Tibial nerve (tissue), 4 donors: ENCODE measurements at regions not wholly inside any gene's neighbourhood (a gene's known extent, or its start where the extent isn't known, plus 50 kb on each side); places are given as distances from the start of the nearest gene placed in this dataset.

Experiments used
- DNase-seq, 2 donors: peaks; one replicate each; pipeline ENCODE4 v3.0.0-alpha.2; 2019; ENCODE audit warnings: low spot score in 2 of 2
- H3K27ac ChIP-seq, 4 donors: fragments of 200-600 bp; sonication (generic) in 3 of 4; one replicate each; pipeline ENCODE4 v1.5.1; 2017 to 2019; ENCODE audit warnings: mild to moderate bottlenecking in 1 of 4
- H3K27me3 ChIP-seq, 2 donors: fragments of 200-600 bp; sonication (generic) in 1 of 2; one replicate each; pipeline versions ENCODE4 v1.5.1 to v1.6.0; 2017 to 2019
- H3K36me3 ChIP-seq, 3 donors: fragments of 200-600 bp; sonication (generic); one replicate each; pipeline ENCODE4 v1.5.1; 2018 to 2019
- H3K4me1 ChIP-seq, 4 donors: fragments of 200-600 bp; sonication (generic) in 3 of 4; one replicate each; pipeline ENCODE4 v1.5.1; 2017 to 2019
- H3K4me3 ChIP-seq, 4 donors: fragments of 200-600 bp; sonication (generic) in 3 of 4; one replicate each; pipeline ENCODE4 v1.5.1; 2017 to 2019; ENCODE audit warnings: mild to moderate bottlenecking in 1 of 4, moderate library complexity in 1 of 4
- H3K9me3 ChIP-seq, 4 donors: fragments of 200-600 bp; sonication (generic) in 3 of 4; one replicate each; pipeline ENCODE4 v1.5.1; 2017 to 2019
- CTCF ChIP-seq, 5 experiments: fragments of 200-600 bp in 3 of 5; fragments of 450-650 bp in 2 of 5; sonication (generic) in 3 of 5; IDR thresholded peaks; one replicate each; pipeline ENCODE4 v1.5.1; 2016 to 2019; ENCODE audit warnings: antibody characterized with exemption in 5 of 5, mild to moderate bottlenecking in 3 of 5, moderate library complexity in 2 of 5
- EP300 ChIP-seq, 2 donors: sonication (generic); formaldehyde crosslinking; IDR thresholded peaks; one replicate each; pipeline ENCODE4 v1.6.1; 2017; ENCODE audit warnings: antibody characterized with exemption in 2 of 2, mild to moderate bottlenecking in 1 of 2
- POLR2A ChIP-seq, 2 donors: fragments of 450-650 bp; IDR thresholded peaks; one replicate each; pipeline ENCODE4 v1.6.1; 2017; ENCODE audit warnings: antibody characterized with exemption in 2 of 2, mild to moderate bottlenecking in 2 of 2, moderate library complexity in 2 of 2
- WGBS, 2 donors: methylation state at CpG; one replicate each; pipeline ENCODE4 v1.1.5; 2018; 5-methylcytosine and 5-hydroxymethylcytosine counted together

DNA sequence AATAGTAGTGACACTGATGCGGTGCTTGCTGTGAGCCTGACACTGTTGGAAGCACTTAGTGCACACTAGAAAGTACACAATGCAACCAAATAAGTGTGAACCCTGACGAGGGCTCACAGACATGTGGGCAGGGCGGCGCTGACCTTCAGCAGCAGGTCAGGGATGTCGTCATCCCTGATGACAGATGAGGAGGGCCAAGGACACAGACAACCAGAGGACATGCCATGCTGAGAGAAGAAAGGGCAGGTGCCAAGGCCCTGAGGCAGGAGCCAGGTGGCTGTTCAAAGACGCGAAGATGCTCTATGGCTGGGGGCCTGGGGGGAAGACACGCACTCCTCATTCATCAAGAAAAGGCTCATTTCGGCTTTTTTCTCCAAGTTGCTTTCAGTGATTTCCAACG is 176.4 kb upstream of the CST7 start:
- no peak for DNase-seq
- peaks cover 0 to 10% (median 0%) of the 10 kb centered on the region in 4 donors for H3K9me3 ChIP-seq
- 72 to 78% methylated on average over 10 of the region's 10 CpGs for WGBS, 2 donors
- H3K27ac ChIP-seq = no peak overlapping the region
- H3K27me3 ChIP-seq = no peaks in the 10 kb centered on the region
- H3K4me1 ChIP-seq = no peaks in the 10 kb centered on the region
- TF ChIP-seq EP300 (IDR thresholded peaks at IDR 0.05) = no peak
- TF ChIP-seq CTCF (IDR thresholded peaks at IDR 0.05) = no peak
- TF ChIP-seq POLR2A (IDR thresholded peaks at IDR 0.05) = no peak
- no peaks in the 10 kb centered on the region for H3K36me3 ChIP-seq
- no peak overlapping the region for H3K4me3 ChIP-seq

- DNase-seq = no peak
- no peaks in the 10 kb centered on the region for H3K4me1 ChIP-seq
- no peaks in the 10 kb centered on the region for H3K27me3 ChIP-seq
- WGBS, 2 donors = 60 to 65% methylated on average over 4 to 5 of the region's 5 CpGs
- H3K9me3 ChIP-seq = peaks cover 0 to 10% (median 0%) of the 10 kb centered on the region in 4 donors
- H3K36me3 ChIP-seq = no peaks in the 10 kb centered on the region
- H3K27ac ChIP-seq = no peak overlapping the region
- no peak overlapping the region for H3K4me3 ChIP-seq
- no peak for TF ChIP-seq CTCF (IDR thresholded peaks at IDR 0.05)
- TF ChIP-seq POLR2A (IDR thresholded peaks at IDR 0.05) = no peak
- TF ChIP-seq EP300 (IDR thresholded peaks at IDR 0.05) = no peak
These were observed 175.9 kb upstream of the CST7 start for GRCh38 chr20:24773168-24773567.

- H3K36me3 ChIP-seq = no peaks in the 10 kb centered on the region
- TF ChIP-seq CTCF (IDR thresholded peaks at IDR 0.05) = no peak
- no peak for TF ChIP-seq POLR2A (IDR thresholded peaks at IDR 0.05)
- no peak for TF ChIP-seq EP300 (IDR thresholded peaks at IDR 0.05)
- H3K27me3 ChIP-seq = no peaks in the 10 kb centered on the region
- H3K9me3 ChIP-seq = peaks cover 0 to 10% (median 0%) of the 10 kb centered on the region in 4 donors
- H3K4me1 ChIP-seq = no peaks in the 10 kb centered on the region
- 50 to 66% methylated on average over 2 to 3 of the region's 3 CpGs for WGBS, 2 donors
- H3K4me3 ChIP-seq = no peak overlapping the region
- no peak overlapping the region for H3K27ac ChIP-seq
- no peak for DNase-seq
These were observed 175.3 kb upstream of the CST7 start for GRCh38 chr20:24773751-24774201.

GRCh38 chr20:24775966-24776365 is 173.1 kb upstream of the CST7 start:
- Histone ChIP-seq H3K9me3 (peaks cover 0 to 10% (median 0%) of the 10 kb centered on the region in 4 donors), H3K4me3 (no peak overlapping the region)
- no peak for TF ChIP-seq EP300 (IDR thresholded peaks at IDR 0.05)
- TF ChIP-seq CTCF (IDR thresholded peaks at IDR 0.05) = no peak
- TF ChIP-seq POLR2A (IDR thresholded peaks at IDR 0.05) = no peak

GRCh38 chr20:24776755-24777271 is 172.3 kb upstream of the CST7 start:
- 81 to 87% methylated on average over 6 of the region's 6 CpGs for WGBS, 2 donors
- no peaks in the 10 kb centered on the region for H3K36me3 ChIP-seq
- no peak for DNase-seq
- no peak for TF ChIP-seq CTCF (IDR thresholded peaks at IDR 0.05)
- TF ChIP-seq EP300 (IDR thresholded peaks at IDR 0.05) = no peak
- TF ChIP-seq POLR2A (IDR thresholded peaks at IDR 0.05) = no peak
- no peak overlapping the region for H3K27ac ChIP-seq
- H3K27me3 ChIP-seq = no peaks in the 10 kb centered on the region
- peaks cover 0 to 10% (median 0%) of the 10 kb centered on the region in 4 donors for H3K9me3 ChIP-seq
- no peak overlapping the region for H3K4me3 ChIP-seq
- H3K4me1 ChIP-seq = no peaks in the 10 kb centered on the region

More at GRCh38 chr20:24775966-24776365, 173.1 kb upstream of the CST7 start:
- Histone ChIP-seq H3K27ac (no peak overlapping the region), H3K27me3 (no peaks in the 10 kb centered on the region), H3K4me1 (no peaks in the 10 kb centered on the region), H3K36me3 (no peaks in the 10 kb centered on the region)
- no peak for DNase-seq
